ENCODE measurements at regions not wholly inside any gene's neighbourhood (a gene's known extent, or its start where the extent isn't known, plus 50 kb on each side); places are given as distances from the start of the nearest gene placed in this dataset.

GRCh38 chr15:53251996-53252395 lies 461.9 kb upstream of the ONECUT1 start:
- DNase-seq: peak; percentile 7
- Mint-ChIP-seq H3K27me3 (ENCODE audit: unreplicated experiment) (no peaks in the 10 kb centered on the region), H3K4me3 (ENCODE audit: low read depth, unreplicated experiment) (peak overlapping the region; percentile 23), H3K27ac (ENCODE audit: unreplicated experiment) (no peak overlapping the region), H3K36me3 (ENCODE audit: insufficient read depth, unreplicated experiment) (no peaks in the 10 kb centered on the region), H3K9me3 (ENCODE audit: low read depth, unreplicated experiment) (no peaks in the 10 kb centered on the region), H3K4me1 (ENCODE audit: low read depth, unreplicated experiment) (peaks cover 9% of the 10 kb centered on the region)
- TF ChIP-seq CTCF (IDR thresholded peaks at IDR 0.05; ENCODE audit: unreplicated experiment): no peak
- no TSS peak for BruUV-seq (replicated peaks)
- intact Hi-C loops (cut with micrococcal nuclease; ENCODE audit: unreplicated experiment): no loop called here
- CTCF ChIA-PET: no interaction called here

- CTCF ChIA-PET: no interaction called here
- no peak for TF ChIP-seq CTCF (IDR thresholded peaks at IDR 0.05; ENCODE audit: unreplicated experiment)
- peak overlapping the region; percentile 23 for H3K4me3 Mint-ChIP-seq (ENCODE audit: low read depth, unreplicated experiment)
- no peak overlapping the region for H3K27ac Mint-ChIP-seq (ENCODE audit: unreplicated experiment)
- intact Hi-C loops (cut with micrococcal nuclease; ENCODE audit: unreplicated experiment): no loop called here
- peaks cover 9% of the 10 kb centered on the region for H3K4me1 Mint-ChIP-seq (ENCODE audit: low read depth, unreplicated experiment)
- BruUV-seq (replicated peaks): no TSS peak
- no peak for DNase-seq
- H3K27me3 Mint-ChIP-seq (ENCODE audit: unreplicated experiment): no peaks in the 10 kb centered on the region
- no peaks in the 10 kb centered on the region for H3K36me3 Mint-ChIP-seq (ENCODE audit: insufficient read depth, unreplicated experiment)
- H3K9me3 Mint-ChIP-seq (ENCODE audit: low read depth, unreplicated experiment): no peaks in the 10 kb centered on the region
Observed at GRCh38 chr15:53251523-53251922, 461.4 kb upstream of the ONECUT1 start.

- H3K27ac Mint-ChIP-seq (ENCODE audit: unreplicated experiment): no peak overlapping the region
- H3K9me3 Mint-ChIP-seq (ENCODE audit: low read depth, unreplicated experiment): no peaks in the 10 kb centered on the region
- H3K36me3 Mint-ChIP-seq (ENCODE audit: insufficient read depth, unreplicated experiment): no peaks in the 10 kb centered on the region
- intact Hi-C loops (cut with micrococcal nuclease; ENCODE audit: unreplicated experiment): no loop called here
- no peak for TF ChIP-seq CTCF (IDR thresholded peaks at IDR 0.05; ENCODE audit: unreplicated experiment)
- no TSS peak for BruUV-seq (replicated peaks)
- H3K27me3 Mint-ChIP-seq (ENCODE audit: unreplicated experiment): no peaks in the 10 kb centered on the region
- CTCF ChIA-PET: no interaction called here
- H3K4me1 Mint-ChIP-seq (ENCODE audit: low read depth, unreplicated experiment): peaks cover 8% of the 10 kb centered on the region
- DNase-seq: no peak
- H3K4me3 Mint-ChIP-seq (ENCODE audit: low read depth, unreplicated experiment): no peak overlapping the region
Observed at GRCh38 chr15:53247041-53247708, 457.0 kb upstream of the ONECUT1 start.

GRCh38 chr15:53246404-53246803 lies 456.3 kb upstream of the ONECUT1 start:
- Mint-ChIP-seq H3K27ac (ENCODE audit: unreplicated experiment) (no peak overlapping the region), H3K4me1 (ENCODE audit: low read depth, unreplicated experiment) (no peaks in the 10 kb centered on the region), H3K36me3 (ENCODE audit: insufficient read depth, unreplicated experiment) (no peaks in the 10 kb centered on the region), H3K4me3 (ENCODE audit: low read depth, unreplicated experiment) (no peak overlapping the region), H3K9me3 (ENCODE audit: low read depth, unreplicated experiment) (no peaks in the 10 kb centered on the region), H3K27me3 (ENCODE audit: unreplicated experiment) (no peaks in the 10 kb centered on the region)
- TF ChIP-seq CTCF (IDR thresholded peaks at IDR 0.05; ENCODE audit: unreplicated experiment): no peak
- no TSS peak for BruUV-seq (replicated peaks)
- intact Hi-C loops (cut with micrococcal nuclease; ENCODE audit: unreplicated experiment): no loop called here
- DNase-seq: no peak
- CTCF ChIA-PET: interaction anchor here (0.7 kb wide), 1 partner anchor 289 kb away, joined by 3 read pairs; no protein-coding TSS in a partner anchor
